ENCODE measurements at regions not wholly inside any gene's neighbourhood (a gene's known extent, or its start where the extent isn't known, plus 50 kb on each side); places are given as distances from the start of the nearest gene placed in this dataset.

DNA sequence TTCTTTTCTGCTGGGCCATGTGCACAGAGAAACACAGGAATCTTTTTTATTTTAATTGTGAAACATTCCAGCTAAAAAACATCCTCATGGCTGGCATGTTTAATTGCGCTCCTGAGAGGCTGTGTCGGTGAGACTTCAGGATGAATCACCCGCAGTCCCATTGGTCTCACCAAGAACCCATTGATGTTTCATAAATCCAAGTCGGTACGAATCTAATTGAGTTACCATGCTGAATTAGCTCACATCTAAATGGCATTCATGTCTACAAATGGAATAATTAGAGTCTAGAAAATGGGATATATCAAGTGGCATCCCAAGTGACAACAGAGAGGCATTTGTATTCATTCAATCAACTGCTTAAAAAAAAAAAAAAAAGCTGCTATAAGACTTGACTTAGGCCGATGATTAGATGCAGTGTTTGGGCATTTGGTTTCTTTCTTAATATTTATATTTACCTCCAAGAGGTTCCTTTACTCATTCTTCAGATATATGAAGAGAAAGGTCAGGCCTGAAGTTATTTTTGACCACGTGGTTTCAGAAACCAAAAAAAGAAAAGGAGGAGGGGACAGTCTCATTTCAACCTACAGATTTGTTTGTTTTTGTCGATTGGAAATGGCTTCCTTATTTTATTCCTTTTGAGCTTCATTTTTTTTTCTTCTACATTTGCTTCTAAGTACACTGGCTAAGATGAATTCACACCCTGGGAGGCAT, 79.1 kb upstream of the FOXB1 start:
- TF ChIP-seq, protein P1, sequence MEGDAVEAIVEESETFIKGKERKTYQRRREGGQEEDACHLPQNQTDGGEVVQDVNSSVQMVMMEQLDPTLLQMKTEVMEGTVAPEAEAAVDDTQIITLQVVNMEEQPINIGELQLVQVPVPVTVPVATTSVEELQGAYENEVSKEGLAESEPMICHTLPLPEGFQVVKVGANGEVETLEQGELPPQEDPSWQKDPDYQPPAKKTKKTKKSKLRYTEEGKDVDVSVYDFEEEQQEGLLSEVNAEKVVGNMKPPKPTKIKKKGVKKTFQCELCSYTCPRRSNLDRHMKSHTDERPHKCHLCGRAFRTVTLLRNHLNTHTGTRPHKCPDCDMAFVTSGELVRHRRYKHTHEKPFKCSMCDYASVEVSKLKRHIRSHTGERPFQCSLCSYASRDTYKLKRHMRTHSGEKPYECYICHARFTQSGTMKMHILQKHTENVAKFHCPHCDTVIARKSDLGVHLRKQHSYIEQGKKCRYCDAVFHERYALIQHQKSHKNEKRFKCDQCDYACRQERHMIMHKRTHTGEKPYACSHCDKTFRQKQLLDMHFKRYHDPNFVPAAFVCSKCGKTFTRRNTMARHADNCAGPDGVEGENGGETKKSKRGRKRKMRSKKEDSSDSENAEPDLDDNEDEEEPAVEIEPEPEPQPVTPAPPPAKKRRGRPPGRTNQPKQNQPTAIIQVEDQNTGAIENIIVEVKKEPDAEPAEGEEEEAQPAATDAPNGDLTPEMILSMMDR (IDR thresholded peaks at IDR 0.05; ENCODE audit: borderline replicate concordance, extremely low read depth, low read length, poor library complexity, severe bottlenecking), result no peak
- no peak for TF ChIP-seq EZH2 (IDR thresholded peaks at IDR 0.05; ENCODE audit: borderline replicate concordance, low read depth, low read length, severe bottlenecking)
